ENCODE measurements at regions not wholly inside any gene's neighbourhood (a gene's known extent, or its start where the extent isn't known, plus 50 kb on each side); places are given as distances from the start of the nearest gene placed in this dataset.

- H3K36me3 ChIP-seq (ENCODE audit: control insufficient read depth, insufficient read depth, low read length), result no peaks in the 10 kb centered on the region
- no CpG with 5 or more reads among the region's 2 CpGs for WGBS (ENCODE audit: insufficient coverage, low lambda C conversion rate)
- H3K9me3 ChIP-seq (ENCODE audit: control insufficient read depth, low read depth, low read length), result no peaks in the 10 kb centered on the region
Measured at GRCh38 chr7:10919923-10920322, 53.7 kb upstream of the PHF14 start.

More at GRCh38 chr7:10919923-10920322, 53.7 kb upstream of the PHF14 start:
- no peak overlapping the region for H3K4me3 ChIP-seq (ENCODE audit: low read length)
- H3K27me3 ChIP-seq (ENCODE audit: control insufficient read depth, insufficient read depth, low read length), result no peaks in the 10 kb centered on the region
- no peaks in the 10 kb centered on the region for H3K4me1 ChIP-seq (ENCODE audit: control insufficient read depth, insufficient read depth, low read length)
- no peak for DNase-seq
- no peak overlapping the region for H3K27ac ChIP-seq (ENCODE audit: low read length)

All from large intestine (tissue), 3 donors.